Liver (tissue), 8 donors: ENCODE measurements at regions not wholly inside any gene's neighbourhood (a gene's known extent, or its start where the extent isn't known, plus 50 kb on each side); places are given as distances from the start of the nearest gene placed in this dataset.

Source experiments
- DNase-seq: peaks from one replicate; pipeline ENCODE4 v3.0.0-alpha.2; 2017; ENCODE audit warnings: low spot score
- H3K27ac ChIP-seq, 2 donors: one replicate each; pipeline ENCODE4 v1.7.0; 2013; ENCODE audit warnings: inconsistent platforms in 2 of 2, low read length in 2 of 2, control low read depth in 1 of 2, low read depth in 1 of 2, mild to moderate bottlenecking in 1 of 2
- H3K27me3 ChIP-seq, 4 donors: one replicate each; pipeline versions ENCODE4 v1.6.1 to v1.7.0; 2013; ENCODE audit warnings: low read length in 3 of 4, inconsistent platforms in 1 of 4, mild to moderate bottlenecking in 1 of 4, moderate library complexity in 1 of 4; ENCODE audit not compliant: control insufficient read depth in 4 of 4, insufficient read depth in 4 of 4
- H3K36me3 ChIP-seq, 4 donors: one replicate each; pipeline versions ENCODE4 v1.6.1 to v1.7.0; 2013; ENCODE audit warnings: low read length in 3 of 4, mild to moderate bottlenecking in 3 of 4, low read depth in 1 of 4, moderate library complexity in 1 of 4; ENCODE audit not compliant: control insufficient read depth in 4 of 4, insufficient read depth in 3 of 4
- H3K4me1 ChIP-seq, 4 donors: one replicate each; pipeline versions ENCODE4 v1.6.1 to v1.7.0; 2013; ENCODE audit warnings: low read length in 3 of 4, mild to moderate bottlenecking in 3 of 4, moderate library complexity in 1 of 4; ENCODE audit not compliant: control insufficient read depth in 4 of 4, insufficient read depth in 4 of 4
- H3K4me3 ChIP-seq, 3 donors: one replicate each; pipeline versions ENCODE4 v1.6.1 to v1.7.0; 2013; ENCODE audit warnings: low read length in 3 of 3, control low read depth in 1 of 3, low read depth in 1 of 3, mild to moderate bottlenecking in 1 of 3
- H3K9ac ChIP-seq, 2 donors: one replicate each; pipeline ENCODE4 v1.7.0; 2013; ENCODE audit warnings: low read length in 2 of 2, mild to moderate bottlenecking in 2 of 2, moderate library complexity in 2 of 2, control low read depth in 1 of 2, low read depth in 1 of 2
- H3K9me3 ChIP-seq, 4 donors: one replicate each; pipeline versions ENCODE4 v1.6.1 to v1.7.0; 2013; ENCODE audit warnings: low read length in 3 of 4; ENCODE audit not compliant: control insufficient read depth in 4 of 4
- EGR1 ChIP-seq, 2 donors: IDR thresholded peaks; 2 replicates each; pipeline ENCODE4 v1.6.1; 2016 to 2018; ENCODE audit warnings: antibody characterized with exemption in 2 of 2, low read depth in 2 of 2
- FOXA1 ChIP-seq: IDR thresholded peaks from 2 replicates; pipeline ENCODE4 v1.6.1; 2016; ENCODE audit warnings: antibody characterized with exemption
- FOXA2 ChIP-seq: IDR thresholded peaks from 2 replicates; pipeline ENCODE4 v1.6.1; 2016; ENCODE audit warnings: antibody characterized with exemption
- GABPA ChIP-seq, 2 donors: IDR thresholded peaks in 1 of 2; conservative IDR thresholded peaks in 1 of 2; 2 replicates each; pipeline ENCODE4 v1.6.1; 2016; ENCODE audit warnings: antibody characterized with exemption in 2 of 2, mild to moderate bottlenecking in 1 of 2, moderate library complexity in 1 of 2
- HNF4A ChIP-seq, 2 donors: conservative IDR thresholded peaks; 2 replicates each; pipeline ENCODE4 v1.6.1; 2016; ENCODE audit warnings: antibody characterized with exemption in 2 of 2, mild to moderate bottlenecking in 2 of 2
- HNF4G ChIP-seq: IDR thresholded peaks from 2 replicates; pipeline ENCODE4 v1.6.1; 2016; ENCODE audit warnings: antibody characterized with exemption
- JUND ChIP-seq, 2 donors: IDR thresholded peaks; 2 replicates each; pipeline ENCODE4 v1.6.1; 2016; ENCODE audit warnings: antibody characterized with exemption in 2 of 2
- MAX ChIP-seq: IDR thresholded peaks from 2 replicates; pipeline ENCODE4 v1.6.1; 2016; ENCODE audit warnings: antibody characterized with exemption
- NR2F2 ChIP-seq: IDR thresholded peaks from 2 replicates; pipeline ENCODE4 v1.6.1; 2016; ENCODE audit warnings: antibody characterized with exemption
- RAD21 ChIP-seq, 2 donors: IDR thresholded peaks; 2 replicates each; pipeline ENCODE4 v1.6.1; 2016; ENCODE audit warnings: antibody characterized with exemption in 2 of 2, mild to moderate bottlenecking in 2 of 2
- RXRA ChIP-seq, 2 donors: IDR thresholded peaks; 2 replicates each; pipeline ENCODE4 v1.6.1; 2017 to 2018; ENCODE audit warnings: antibody characterized with exemption in 2 of 2, mild to moderate bottlenecking in 1 of 2
- SP1 ChIP-seq: IDR thresholded peaks from 2 replicates; pipeline ENCODE4 v1.6.1; 2018; ENCODE audit warnings: antibody characterized with exemption, mild to moderate bottlenecking
- TAF1 ChIP-seq: conservative IDR thresholded peaks from 2 replicates; pipeline ENCODE4 v1.6.1; 2016; ENCODE audit warnings: antibody characterized with exemption, mild to moderate bottlenecking
- YY1 ChIP-seq: IDR thresholded peaks from 2 replicates; pipeline ENCODE4 v1.6.1; 2016; ENCODE audit warnings: antibody characterized with exemption, mild to moderate bottlenecking
- ZBTB33 ChIP-seq: IDR thresholded peaks from 2 replicates; pipeline ENCODE4 v1.6.1; 2016; ENCODE audit warnings: antibody characterized with exemption
- WGBS: extraction: QIAGEN DNeasy Blood & Tissue Kit; methylation state at CpG from one replicate; pipeline ENCODE4 v1.1.7; 2013; 5-methylcytosine and 5-hydroxymethylcytosine counted together
- TF ChIP-seq, protein P1 (sequence below): IDR thresholded peaks from 2 replicates; pipeline ENCODE4 v1.6.1; 2016; ENCODE audit warnings: antibody characterized with exemption, mild to moderate bottlenecking
- TF ChIP-seq, protein P2 (sequence below): fragments of 150-350 bp; IDR thresholded peaks from 2 replicates; pipeline ENCODE4 v1.5.1; 2017; ENCODE audit warnings: improper control_type of control experiment, low read depth, low read length; ENCODE audit not compliant: missing input control
- TF ChIP-seq, protein P3 (sequence below): IDR thresholded peaks from 2 replicates; pipeline ENCODE4 v1.6.1; 2016; ENCODE audit warnings: antibody characterized with exemption
- donor health status: healthy.
- donor health status: healthy.
- donor health status: healthy.
- donor health status: healthy.
- donor health status: healthy.

DNA sequence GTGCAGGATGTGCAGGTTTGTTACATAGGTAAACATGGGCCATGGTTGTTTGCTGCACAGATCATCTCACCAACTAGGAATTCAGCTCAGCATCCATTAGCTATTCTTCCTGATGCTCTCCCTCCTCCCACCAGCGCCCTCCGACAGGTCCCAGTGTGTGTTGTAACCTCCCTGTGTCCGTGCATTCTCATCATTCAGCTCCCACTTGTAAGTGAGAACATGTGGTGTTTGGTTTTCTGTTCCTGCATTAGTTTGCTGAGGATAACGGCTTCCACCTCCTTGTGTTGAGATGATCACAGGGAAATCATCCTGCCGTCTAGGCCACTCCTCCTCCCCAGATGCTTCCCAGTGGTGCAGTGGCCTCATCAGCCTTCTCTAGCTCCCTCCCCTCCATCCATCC lies 261.6 kb upstream of the GALNT17 start:
- Histone ChIP-seq H3K27me3 (no peaks in the 10 kb centered on the region), H3K9ac (no peak overlapping the region), H3K9me3 (peaks cover 0 to 5% (median 0%) of the 10 kb centered on the region in 4 donors), H3K4me3 (no peak overlapping the region), H3K27ac (no peak overlapping the region), H3K4me1 (no peaks in the 10 kb centered on the region), H3K36me3 (no peaks in the 10 kb centered on the region)
- TF ChIP-seq, protein P1, sequence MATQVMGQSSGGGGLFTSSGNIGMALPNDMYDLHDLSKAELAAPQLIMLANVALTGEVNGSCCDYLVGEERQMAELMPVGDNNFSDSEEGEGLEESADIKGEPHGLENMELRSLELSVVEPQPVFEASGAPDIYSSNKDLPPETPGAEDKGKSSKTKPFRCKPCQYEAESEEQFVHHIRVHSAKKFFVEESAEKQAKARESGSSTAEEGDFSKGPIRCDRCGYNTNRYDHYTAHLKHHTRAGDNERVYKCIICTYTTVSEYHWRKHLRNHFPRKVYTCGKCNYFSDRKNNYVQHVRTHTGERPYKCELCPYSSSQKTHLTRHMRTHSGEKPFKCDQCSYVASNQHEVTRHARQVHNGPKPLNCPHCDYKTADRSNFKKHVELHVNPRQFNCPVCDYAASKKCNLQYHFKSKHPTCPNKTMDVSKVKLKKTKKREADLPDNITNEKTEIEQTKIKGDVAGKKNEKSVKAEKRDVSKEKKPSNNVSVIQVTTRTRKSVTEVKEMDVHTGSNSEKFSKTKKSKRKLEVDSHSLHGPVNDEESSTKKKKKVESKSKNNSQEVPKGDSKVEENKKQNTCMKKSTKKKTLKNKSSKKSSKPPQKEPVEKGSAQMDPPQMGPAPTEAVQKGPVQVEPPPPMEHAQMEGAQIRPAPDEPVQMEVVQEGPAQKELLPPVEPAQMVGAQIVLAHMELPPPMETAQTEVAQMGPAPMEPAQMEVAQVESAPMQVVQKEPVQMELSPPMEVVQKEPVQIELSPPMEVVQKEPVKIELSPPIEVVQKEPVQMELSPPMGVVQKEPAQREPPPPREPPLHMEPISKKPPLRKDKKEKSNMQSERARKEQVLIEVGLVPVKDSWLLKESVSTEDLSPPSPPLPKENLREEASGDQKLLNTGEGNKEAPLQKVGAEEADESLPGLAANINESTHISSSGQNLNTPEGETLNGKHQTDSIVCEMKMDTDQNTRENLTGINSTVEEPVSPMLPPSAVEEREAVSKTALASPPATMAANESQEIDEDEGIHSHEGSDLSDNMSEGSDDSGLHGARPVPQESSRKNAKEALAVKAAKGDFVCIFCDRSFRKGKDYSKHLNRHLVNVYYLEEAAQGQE: no peak
- TF ChIP-seq RAD21 (IDR thresholded peaks at IDR 0.05) (no peak), RXRA (IDR thresholded peaks at IDR 0.05) (no peak), MAX (no peak), ZBTB33 (no peak), FOXA2 (no peak), HNF4A (conservative IDR thresholded peaks at IDR 0.05) (no peak), EGR1 (IDR thresholded peaks at IDR 0.05; ENCODE audit: low read depth in 2 of 2) (no peak), NR2F2 (no peak), FOXA1 (no peak), GABPA (IDR thresholded peaks at IDR 0.05 in 1 of 2, conservative IDR thresholded peaks at IDR 0.05 in 1 of 2) (no peak), HNF4G (no peak), SP1 (no peak), JUND (IDR thresholded peaks at IDR 0.05) (no peak), TAF1 (no peak), YY1 (no peak)
- TF ChIP-seq, protein P2, sequence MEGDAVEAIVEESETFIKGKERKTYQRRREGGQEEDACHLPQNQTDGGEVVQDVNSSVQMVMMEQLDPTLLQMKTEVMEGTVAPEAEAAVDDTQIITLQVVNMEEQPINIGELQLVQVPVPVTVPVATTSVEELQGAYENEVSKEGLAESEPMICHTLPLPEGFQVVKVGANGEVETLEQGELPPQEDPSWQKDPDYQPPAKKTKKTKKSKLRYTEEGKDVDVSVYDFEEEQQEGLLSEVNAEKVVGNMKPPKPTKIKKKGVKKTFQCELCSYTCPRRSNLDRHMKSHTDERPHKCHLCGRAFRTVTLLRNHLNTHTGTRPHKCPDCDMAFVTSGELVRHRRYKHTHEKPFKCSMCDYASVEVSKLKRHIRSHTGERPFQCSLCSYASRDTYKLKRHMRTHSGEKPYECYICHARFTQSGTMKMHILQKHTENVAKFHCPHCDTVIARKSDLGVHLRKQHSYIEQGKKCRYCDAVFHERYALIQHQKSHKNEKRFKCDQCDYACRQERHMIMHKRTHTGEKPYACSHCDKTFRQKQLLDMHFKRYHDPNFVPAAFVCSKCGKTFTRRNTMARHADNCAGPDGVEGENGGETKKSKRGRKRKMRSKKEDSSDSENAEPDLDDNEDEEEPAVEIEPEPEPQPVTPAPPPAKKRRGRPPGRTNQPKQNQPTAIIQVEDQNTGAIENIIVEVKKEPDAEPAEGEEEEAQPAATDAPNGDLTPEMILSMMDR: no peak
- TF ChIP-seq, protein P3, sequence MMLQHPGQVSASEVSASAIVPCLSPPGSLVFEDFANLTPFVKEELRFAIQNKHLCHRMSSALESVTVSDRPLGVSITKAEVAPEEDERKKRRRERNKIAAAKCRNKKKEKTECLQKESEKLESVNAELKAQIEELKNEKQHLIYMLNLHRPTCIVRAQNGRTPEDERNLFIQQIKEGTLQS: no peak
- 46% methylated on average over 5 of the region's 5 CpGs for WGBS
- no peak for DNase-seq
